ENCODE measurements at regions not wholly inside any gene's neighbourhood (a gene's known extent, or its start where the extent isn't known, plus 50 kb on each side); places are given as distances from the start of the nearest gene placed in this dataset.

DNA sequence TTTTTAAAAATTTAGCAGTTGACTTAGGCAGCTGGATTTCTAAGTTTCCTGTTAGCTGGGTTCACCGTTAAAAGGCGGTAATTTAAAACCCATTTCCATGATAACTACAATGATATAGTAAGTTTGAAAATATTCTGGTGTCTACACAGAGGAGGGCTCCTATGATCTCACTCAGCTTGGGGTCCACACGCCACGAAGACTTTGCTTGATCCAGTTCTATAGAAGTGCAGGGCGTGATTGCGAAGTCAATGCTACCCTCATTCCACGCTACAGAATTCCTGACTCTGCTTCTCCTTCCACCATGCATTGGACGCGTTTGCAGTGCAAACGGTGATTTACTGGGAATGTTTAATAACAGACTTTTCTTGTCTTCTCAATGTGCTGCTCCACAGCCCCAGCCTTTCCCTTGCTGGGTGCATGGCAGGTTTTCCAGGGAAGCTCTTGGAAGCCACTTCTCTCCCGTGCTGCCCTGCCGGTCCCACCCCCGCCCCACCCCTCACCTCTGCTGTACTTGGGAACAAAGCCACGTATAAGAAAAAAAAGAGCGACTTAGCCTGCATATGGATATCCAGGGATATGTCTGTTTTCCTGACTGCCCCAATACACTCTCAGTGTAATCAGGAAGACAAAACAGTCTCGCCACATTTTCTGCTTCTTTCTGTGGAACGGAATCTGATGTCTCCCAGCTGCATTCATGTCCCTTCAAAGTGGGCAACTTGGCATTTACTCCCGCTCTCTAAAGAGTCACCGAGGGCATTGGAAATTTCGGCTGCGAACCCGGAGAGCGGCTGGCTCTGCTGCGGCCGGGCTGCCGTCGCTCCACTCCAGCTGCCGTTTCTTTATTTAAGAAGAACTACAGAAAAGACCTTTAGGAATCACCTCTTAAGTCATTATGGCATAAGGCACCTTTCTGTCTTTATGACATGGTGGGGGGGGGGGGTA lies 434.4 kb upstream of the MGMT start:
- no peak for ATAC-seq
- POLR2A ChIA-PET (ENCODE audit: unreplicated experiment) = no interaction called here
- H2AFZ ChIP-seq (ENCODE audit: low read length) = no peak overlapping the region
- H4K20me1 ChIP-seq (ENCODE audit: low read length) = no peaks in the 10 kb centered on the region
- H3F3A ChIP-seq (ENCODE audit: low read length, unreplicated experiment) = no peaks in the 10 kb centered on the region
- peaks cover 55% of the 10 kb centered on the region for H3K27me3 ChIP-seq (ENCODE audit: low read length)
- DNase-seq = no peak
- H3K4me2 ChIP-seq (ENCODE audit: low read length) = no peak overlapping the region
- no peaks in the 10 kb centered on the region for H3K79me2 ChIP-seq (ENCODE audit: low read length)
- no peak for TF ChIP-seq EZH2 (IDR thresholded peaks at IDR 0.05; ENCODE audit: low read length, unreplicated experiment)
- TF ChIP-seq EZH2phosphoT487 (IDR thresholded peaks at IDR 0.05; ENCODE audit: borderline replicate concordance, low read length) = no peak
- no peak for TF ChIP-seq CTCF (conservative IDR thresholded peaks at IDR 0.05; ENCODE audit: low read depth, low read length)
- intact Hi-C loops (cut with micrococcal nuclease) = no loop called here
- no TSS peak for BruUV-seq (replicated peaks)
- H3K4me3 ChIP-seq (ENCODE audit: low read length) = no peak overlapping the region
- H3K27ac ChIP-seq (ENCODE audit: low read length) = no peak overlapping the region
- CTCF ChIA-PET = no interaction called here
- no peaks in the 10 kb centered on the region for H3K9me3 ChIP-seq (ENCODE audit: low read length)
- H3K9ac ChIP-seq (ENCODE audit: low read length) = no peak overlapping the region
- H3K36me3 ChIP-seq (ENCODE audit: low read depth, low read length) = no peaks in the 10 kb centered on the region
- H3K9me2 ChIP-seq (replicated peaks; ENCODE audit: low read length) = no peaks in the 10 kb centered on the region
- no peaks in the 10 kb centered on the region for H3K4me1 ChIP-seq (ENCODE audit: insufficient read depth, low read length)

DNA sequence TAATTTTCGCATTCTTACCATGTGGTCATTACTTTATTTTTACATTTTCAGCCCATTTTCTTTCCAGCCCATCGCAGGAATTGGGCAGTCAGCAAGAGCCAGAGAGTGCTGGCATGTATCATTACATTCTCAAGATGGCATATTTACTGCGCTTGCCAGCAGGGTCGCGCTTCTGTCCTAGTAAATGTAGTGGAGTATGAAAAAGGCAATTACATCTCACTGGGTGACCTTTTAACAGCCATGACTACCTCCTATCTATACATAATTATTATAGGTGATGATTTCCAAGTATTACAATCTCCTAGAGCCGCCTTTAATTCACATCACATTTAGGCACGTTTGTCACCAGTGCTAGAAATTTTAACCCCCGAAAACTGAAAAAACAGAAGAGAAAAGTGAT lies 433.7 kb upstream of the MGMT start:
- Histone ChIP-seq H4K20me1 (ENCODE audit: low read length) (no peaks in the 10 kb centered on the region), H3K9ac (ENCODE audit: low read length) (no peak overlapping the region), H3K27ac (ENCODE audit: low read length) (no peak overlapping the region), H3K9me2 (replicated peaks; ENCODE audit: low read length) (no peaks in the 10 kb centered on the region), H3K4me3 (ENCODE audit: low read length) (no peak overlapping the region), H3K4me2 (ENCODE audit: low read length) (no peak overlapping the region), H3F3A (ENCODE audit: low read length, unreplicated experiment) (no peaks in the 10 kb centered on the region), H3K36me3 (ENCODE audit: low read depth, low read length) (no peaks in the 10 kb centered on the region), H3K27me3 (ENCODE audit: low read length) (peaks cover 48% of the 10 kb centered on the region), H2AFZ (ENCODE audit: low read length) (no peak overlapping the region), H3K4me1 (ENCODE audit: insufficient read depth, low read length) (no peaks in the 10 kb centered on the region), H3K9me3 (ENCODE audit: low read length) (no peaks in the 10 kb centered on the region), H3K79me2 (ENCODE audit: low read length) (no peaks in the 10 kb centered on the region)
- DNase-seq (no peak), ATAC-seq (no peak)
- intact Hi-C loops (cut with micrococcal nuclease) = no loop called here
- CTCF ChIA-PET = no interaction called here
- TF ChIP-seq EZH2phosphoT487 (IDR thresholded peaks at IDR 0.05; ENCODE audit: borderline replicate concordance, low read length) (no peak), CTCF (conservative IDR thresholded peaks at IDR 0.05; ENCODE audit: low read depth, low read length) (no peak), EZH2 (IDR thresholded peaks at IDR 0.05; ENCODE audit: low read length, unreplicated experiment) (no peak)
- POLR2A ChIA-PET (ENCODE audit: unreplicated experiment) = no interaction called here
- no TSS peak for BruUV-seq (replicated peaks)

DNA sequence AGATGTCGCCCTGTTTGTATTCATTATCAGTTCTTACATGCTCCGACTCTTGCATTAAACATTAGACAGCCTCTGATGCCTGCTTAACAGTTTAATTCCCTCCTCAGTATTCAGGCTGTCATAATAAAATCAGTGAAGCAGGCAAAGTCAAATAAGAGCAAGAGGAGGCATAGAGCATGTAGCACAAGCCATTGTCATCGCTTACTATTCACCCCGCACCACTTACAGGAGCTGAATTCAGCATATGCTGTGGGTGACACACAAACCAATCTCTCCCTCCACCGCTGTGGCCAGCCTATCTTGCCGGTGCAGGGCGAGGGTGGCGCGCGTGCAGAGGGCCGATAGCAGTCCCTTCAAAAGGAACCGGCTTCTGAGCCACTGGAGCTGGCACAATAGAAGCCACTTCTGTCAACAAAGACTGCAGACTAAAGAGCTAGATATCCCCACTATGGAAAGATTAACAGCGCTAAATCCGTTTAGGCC lies 433.2 kb upstream of the MGMT start:
- Histone ChIP-seq H3K27ac (ENCODE audit: low read length) (no peak overlapping the region), H3F3A (ENCODE audit: low read length, unreplicated experiment) (no peaks in the 10 kb centered on the region), H3K79me2 (ENCODE audit: low read length) (no peaks in the 10 kb centered on the region), H4K20me1 (ENCODE audit: low read length) (no peaks in the 10 kb centered on the region), H3K9ac (ENCODE audit: low read length) (no peak overlapping the region), H3K4me1 (ENCODE audit: insufficient read depth, low read length) (no peaks in the 10 kb centered on the region), H3K36me3 (ENCODE audit: low read depth, low read length) (no peaks in the 10 kb centered on the region), H3K4me2 (ENCODE audit: low read length) (no peak overlapping the region), H3K9me3 (ENCODE audit: low read length) (no peaks in the 10 kb centered on the region), H3K27me3 (ENCODE audit: low read length) (peaks cover 43% of the 10 kb centered on the region), H2AFZ (ENCODE audit: low read length) (no peak overlapping the region), H3K4me3 (ENCODE audit: low read length) (no peak overlapping the region), H3K9me2 (replicated peaks; ENCODE audit: low read length) (no peaks in the 10 kb centered on the region)
- DNase-seq (no peak), ATAC-seq (no peak)
- no TSS peak for BruUV-seq (replicated peaks)
- intact Hi-C loops (cut with micrococcal nuclease) = no loop called here
- CTCF ChIA-PET = no interaction called here
- TF ChIP-seq EZH2phosphoT487 (IDR thresholded peaks at IDR 0.05; ENCODE audit: borderline replicate concordance, low read length) (no peak), EZH2 (IDR thresholded peaks at IDR 0.05; ENCODE audit: low read length, unreplicated experiment) (no peak), CTCF (conservative IDR thresholded peaks at IDR 0.05; ENCODE audit: low read depth, low read length) (no peak)
- POLR2A ChIA-PET (ENCODE audit: unreplicated experiment) = no interaction called here

Measured in PC-3 (cell line).